GM12878 (cell line): ENCODE measurements at regions not wholly inside any gene's neighbourhood (a gene's known extent, or its start where the extent isn't known, plus 50 kb on each side); places are given as distances from the start of the nearest gene placed in this dataset.

Experiments
- ATAC-seq: fragments of 200-7000 bp; cut with Tn5 transposase; 3 replicates; pipeline ENCODE4 v1.9.1; 2020; ENCODE audit warnings: mild to moderate bottlenecking, moderate library complexity
- BruUV-seq: library from RNA; stranded (reverse); fragments of 400-500 nt; replicated peaks from 2 replicates; lab custom pipeline; 2021; lab: Mats Ljungman, UMichigan
- CTCF ChIA-PET: fragments of 300-600 bp; sonication (Branson Sonifier 250); formaldehyde crosslinking; extraction: SDS; loops from one replicate; lab custom pipeline; 2021; ENCODE audit warnings: inconsistent platforms; lab: Yijun Ruan, JAX
- POLR2A ChIA-PET: fragments of 350-600 bp; formaldehyde crosslinking; extraction: SDS; loops from one replicate; lab custom pipeline; 2021; ENCODE audit warnings: inconsistent platforms; lab: Charles Lee
- RAD21 ChIA-PET: fragments of 300-600 bp; sonication (Branson Sonifier 250); formaldehyde crosslinking; loops from one replicate; lab custom pipeline; 2023; ENCODE audit warnings: antibody characterized with exemption; ENCODE audit not compliant: unreplicated experiment; lab: Charles Lee
- SMC1A ChIA-PET: fragments of 300-600 bp; sonication (Branson Sonifier 250); formaldehyde crosslinking; loops from one replicate; lab custom pipeline; 2023; ENCODE audit not compliant: unreplicated experiment, uncharacterized antibody; lab: Charles Lee
- DNase-seq: peaks from one replicate; pipeline ENCODE4 v3.0.0-alpha.2; 2011; ENCODE audit warnings: low read depth, low spot score
- FAIRE-seq: peaks from 3 replicates; lab custom pipeline; 2011; peaks lifted over from hg19 to GRCh38; lab: Jason Lieb, UNC
- H2AFZ ChIP-seq: 2 replicates; pipeline ENCODE4 v1.6.0; 2011; ENCODE audit warnings: low read depth, low read length, control low read depth; ENCODE audit not compliant: control insufficient read depth
- H3K27ac ChIP-seq: 2 replicates; pipeline ENCODE4 v1.5.1; 2011; ENCODE audit warnings: control low read depth; ENCODE audit not compliant: control insufficient read depth, insufficient read depth
- H3K27me3 ChIP-seq, 2 experiments: replicated peaks in 1 of 2; 2 replicates each; pipeline versions ENCODE4 v1.6.0 to v1.6.1; 2011; ENCODE audit warnings: low read length in 1 of 2; ENCODE audit not compliant: control insufficient read depth in 2 of 2, insufficient read depth in 2 of 2
- H3K36me3 ChIP-seq, 2 experiments: 2 replicates each; pipeline ENCODE4 v1.5.1; 2011; ENCODE audit warnings: low read length in 1 of 2; ENCODE audit not compliant: control insufficient read depth in 2 of 2, insufficient read depth in 2 of 2
- H3K4me1 ChIP-seq: 2 replicates; pipeline ENCODE4 v1.6.1; 2011; ENCODE audit warnings: mild to moderate bottlenecking, low read length, moderate library complexity, mixed read lengths; ENCODE audit not compliant: control insufficient read depth, insufficient read depth
- H3K4me2 ChIP-seq: 2 replicates; pipeline ENCODE4 v1.6.0; 2011; ENCODE audit warnings: control low read depth; ENCODE audit not compliant: control insufficient read depth, insufficient read depth
- H3K4me3 ChIP-seq: fragments of 200-600 bp; sonication (generic); 2 replicates; pipeline ENCODE4 v1.5.1; 2016
- H3K79me2 ChIP-seq: 2 replicates; pipeline ENCODE4 v1.6.0; 2011; ENCODE audit warnings: low read length; ENCODE audit not compliant: control insufficient read depth, insufficient read depth
- H3K9ac ChIP-seq: 2 replicates; pipeline ENCODE4 v1.8.0; 2011; ENCODE audit warnings: low read length, control low read depth, mixed read lengths; ENCODE audit not compliant: control insufficient read depth, insufficient read depth
- H3K9me3 ChIP-seq: replicated peaks from 3 replicates; pipeline ENCODE4 v1.5.1; 2011; ENCODE audit warnings: mild to moderate bottlenecking, low read length; ENCODE audit not compliant: control insufficient read depth, insufficient read depth
- H4K20me1 ChIP-seq: 2 replicates; pipeline ENCODE4 v1.6.0; 2011; ENCODE audit not compliant: control insufficient read depth, insufficient read depth
- IKZF2 ChIP-seq, 2 experiments: fragments of 450-650 bp; IDR thresholded peaks; 2 replicates each; pipeline ENCODE4 v1.6.1; 2017; ENCODE audit warnings: mild to moderate bottlenecking in 2 of 2, moderate library complexity in 2 of 2
- NR2C2 ChIP-seq: IDR thresholded peaks from 2 replicates; pipeline ENCODE4 v1.6.1; 2011; ENCODE audit warnings: borderline replicate concordance, low read depth; ENCODE audit not compliant: control insufficient read depth, insufficient read length
- NR2F1 ChIP-seq: fragments of 450-650 bp; conservative IDR thresholded peaks from 2 replicates; pipeline ENCODE4 v1.6.1; 2017; ENCODE audit warnings: mild to moderate bottlenecking
- SKIL ChIP-seq: fragments of 450-650 bp; IDR thresholded peaks from 2 replicates; pipeline ENCODE4 v1.6.1; 2017; ENCODE audit warnings: mild to moderate bottlenecking, low read depth, inconsistent platforms; ENCODE audit not compliant: poor library complexity, severe bottlenecking
- SREBF1 ChIP-seq: IDR thresholded peaks from 2 replicates; pipeline ENCODE4 v1.6.1; 2012; ENCODE audit warnings: mild to moderate bottlenecking, low read length
- USF1 ChIP-seq: IDR thresholded peaks from 2 replicates; pipeline ENCODE4 v1.6.1; 2011; ENCODE audit warnings: borderline replicate concordance, low read depth, mild to moderate bottlenecking, moderate library complexity, mixed read lengths, low read length; ENCODE audit not compliant: insufficient read depth; ENCODE audit errors: extremely low read length
- WGBS: methylation state at CpG from one replicate; pipeline ENCODE4 v1.1.6; 2016; ENCODE audit warnings: low lambda C conversion rate; ENCODE audit not compliant: insufficient replicate concordance, insufficient coverage; ENCODE audit errors: missing lambda C conversion rate; 5-methylcytosine and 5-hydroxymethylcytosine counted together
- in situ Hi-C: fragments of 300-500 bp; cut with MboI; formaldehyde crosslinking; loops from 9 replicates; pipeline ENCODE4 v1.14.3; 2018; ENCODE audit warnings: mixed read lengths
- intact Hi-C: fragments of 100-400 bp; cut with micrococcal nuclease; formaldehyde crosslinking; loops from one replicate; pipeline ENCODE4 v1.14.2; 2022; ENCODE audit not compliant: unreplicated experiment
- TF ChIP-seq, protein P1 (sequence below): IDR thresholded peaks from 2 replicates; pipeline ENCODE4 v1.6.1; 2011; ENCODE audit warnings: low read depth, low read length, improper control_type of control experiment, borderline replicate concordance

DNA sequence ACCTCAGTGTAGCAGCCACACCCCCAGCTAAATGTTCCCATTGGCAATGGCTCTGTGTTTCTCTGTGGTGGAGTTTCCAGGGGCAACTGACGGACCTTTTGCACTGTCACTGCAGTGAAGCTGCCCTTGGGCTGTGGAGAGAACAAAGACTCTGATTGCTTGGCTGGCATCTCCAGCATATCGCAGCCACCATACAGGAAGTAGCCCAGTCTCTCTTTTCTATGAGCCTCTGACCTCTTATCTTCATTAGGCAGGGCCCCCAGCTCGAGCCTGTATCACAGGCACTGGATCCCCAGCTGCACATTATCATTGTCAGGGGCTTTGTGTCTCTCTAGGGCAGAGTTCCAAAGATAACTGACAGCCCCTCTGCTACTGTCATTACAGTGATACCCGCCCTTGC lies 483.5 kb downstream of the ARAP2 start:
- BruUV-seq: no TSS peak
- ChIA-PET CTCF (interaction anchor here (1.2 kb wide), 1 partner anchor 9 kb away, joined by 3 read pairs; no protein-coding TSS in a partner anchor), RAD21 (no interaction called here), POLR2A (interaction anchor here (0.6 kb wide), 1 partner anchor 784 kb away, joined by 3 read pairs; no protein-coding TSS in a partner anchor), SMC1A (interaction anchor here (1.5 kb wide), 1 partner anchor 24 kb away, joined by 5 read pairs; no protein-coding TSS in a partner anchor)
- DNase-seq: no peak
- Histone ChIP-seq H3K27me3 (no peaks in the 10 kb centered on the region; a peak in 1 of 4 replicates), H3K36me3 (no peaks in the 10 kb centered on the region), H3K9me3 (no peaks in the 10 kb centered on the region), H3K27ac (no peak overlapping the region), H3K4me2 (no peak overlapping the region), H3K4me3 (no peak overlapping the region), H3K4me1 (no peaks in the 10 kb centered on the region), H2AFZ (no peak overlapping the region), H3K79me2 (no peaks in the 10 kb centered on the region), H4K20me1 (no peaks in the 10 kb centered on the region), H3K9ac (no peak overlapping the region)
- in situ Hi-C loops: no loop called here
- TF ChIP-seq, protein P1, sequence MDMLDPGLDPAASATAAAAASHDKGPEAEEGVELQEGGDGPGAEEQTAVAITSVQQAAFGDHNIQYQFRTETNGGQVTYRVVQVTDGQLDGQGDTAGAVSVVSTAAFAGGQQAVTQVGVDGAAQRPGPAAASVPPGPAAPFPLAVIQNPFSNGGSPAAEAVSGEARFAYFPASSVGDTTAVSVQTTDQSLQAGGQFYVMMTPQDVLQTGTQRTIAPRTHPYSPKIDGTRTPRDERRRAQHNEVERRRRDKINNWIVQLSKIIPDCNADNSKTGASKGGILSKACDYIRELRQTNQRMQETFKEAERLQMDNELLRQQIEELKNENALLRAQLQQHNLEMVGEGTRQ: no peak
- TF ChIP-seq USF1 (no peak), SKIL (no peak), SREBF1 (no peak), NR2F1 (no peak), NR2C2 (no peak), IKZF2 (IDR thresholded peaks at IDR 0.05) (no peak)
- no peak for ATAC-seq
- intact Hi-C loops: no loop called here
- FAIRE-seq: no peak
- WGBS: 11% methylated on average over 4 of the region's 4 CpGs
